GM12873 (cell line): ENCODE measurements at regions not wholly inside any gene's neighbourhood (a gene's known extent, or its start where the extent isn't known, plus 50 kb on each side); places are given as distances from the start of the nearest gene placed in this dataset.

Experiments used
- TF ChIP-seq, protein P1 (sequence below): IDR thresholded peaks from 2 replicates; pipeline ENCODE4 v1.5.1; 2012; ENCODE audit warnings: low read depth, mild to moderate bottlenecking, moderate library complexity, low read length, control low read depth; ENCODE audit not compliant: insufficient read depth; ENCODE audit errors: missing control alignments

DNA sequence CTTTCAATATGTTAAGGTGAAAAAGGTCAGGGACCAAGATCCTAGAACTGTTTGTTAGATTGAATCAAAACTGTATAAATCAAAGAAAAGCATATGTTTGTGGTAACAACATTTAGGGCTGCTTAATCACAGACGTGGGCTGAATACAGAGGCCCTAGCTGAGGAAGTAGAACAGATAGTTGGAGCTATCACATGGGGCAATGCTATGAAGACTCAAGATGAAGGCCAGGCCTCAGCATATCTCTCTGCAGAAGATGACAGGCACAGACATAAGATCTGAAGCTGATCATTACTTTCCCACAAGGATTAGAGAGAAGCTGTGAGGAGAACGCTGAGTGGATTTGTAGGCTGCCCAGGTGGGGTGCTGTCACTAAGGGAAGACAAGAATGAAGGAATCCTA lies 158.6 kb upstream of the CARD18 start:
- TF ChIP-seq, protein P1, sequence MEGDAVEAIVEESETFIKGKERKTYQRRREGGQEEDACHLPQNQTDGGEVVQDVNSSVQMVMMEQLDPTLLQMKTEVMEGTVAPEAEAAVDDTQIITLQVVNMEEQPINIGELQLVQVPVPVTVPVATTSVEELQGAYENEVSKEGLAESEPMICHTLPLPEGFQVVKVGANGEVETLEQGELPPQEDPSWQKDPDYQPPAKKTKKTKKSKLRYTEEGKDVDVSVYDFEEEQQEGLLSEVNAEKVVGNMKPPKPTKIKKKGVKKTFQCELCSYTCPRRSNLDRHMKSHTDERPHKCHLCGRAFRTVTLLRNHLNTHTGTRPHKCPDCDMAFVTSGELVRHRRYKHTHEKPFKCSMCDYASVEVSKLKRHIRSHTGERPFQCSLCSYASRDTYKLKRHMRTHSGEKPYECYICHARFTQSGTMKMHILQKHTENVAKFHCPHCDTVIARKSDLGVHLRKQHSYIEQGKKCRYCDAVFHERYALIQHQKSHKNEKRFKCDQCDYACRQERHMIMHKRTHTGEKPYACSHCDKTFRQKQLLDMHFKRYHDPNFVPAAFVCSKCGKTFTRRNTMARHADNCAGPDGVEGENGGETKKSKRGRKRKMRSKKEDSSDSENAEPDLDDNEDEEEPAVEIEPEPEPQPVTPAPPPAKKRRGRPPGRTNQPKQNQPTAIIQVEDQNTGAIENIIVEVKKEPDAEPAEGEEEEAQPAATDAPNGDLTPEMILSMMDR, result no peak

DNA sequence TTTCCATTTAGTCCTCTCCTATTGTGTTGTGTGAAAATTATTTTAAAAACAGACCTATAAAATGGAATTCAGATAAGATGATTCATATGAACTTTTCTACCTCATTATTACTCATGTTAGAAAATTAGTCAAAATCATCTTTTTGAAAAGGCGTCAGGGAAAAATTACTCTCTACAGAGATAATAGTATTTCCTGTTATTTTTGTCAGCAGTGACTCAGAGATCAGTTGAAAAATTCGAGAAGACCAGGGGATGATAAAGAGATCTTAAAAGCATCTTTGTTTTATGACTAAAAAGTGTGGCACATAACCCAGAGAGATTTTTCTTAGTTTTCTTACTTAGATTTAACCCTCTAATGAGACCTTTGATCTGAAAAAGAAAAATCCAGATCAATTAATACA lies 157.9 kb upstream of the CARD18 start:
- TF ChIP-seq, protein P1, result no peak

DNA sequence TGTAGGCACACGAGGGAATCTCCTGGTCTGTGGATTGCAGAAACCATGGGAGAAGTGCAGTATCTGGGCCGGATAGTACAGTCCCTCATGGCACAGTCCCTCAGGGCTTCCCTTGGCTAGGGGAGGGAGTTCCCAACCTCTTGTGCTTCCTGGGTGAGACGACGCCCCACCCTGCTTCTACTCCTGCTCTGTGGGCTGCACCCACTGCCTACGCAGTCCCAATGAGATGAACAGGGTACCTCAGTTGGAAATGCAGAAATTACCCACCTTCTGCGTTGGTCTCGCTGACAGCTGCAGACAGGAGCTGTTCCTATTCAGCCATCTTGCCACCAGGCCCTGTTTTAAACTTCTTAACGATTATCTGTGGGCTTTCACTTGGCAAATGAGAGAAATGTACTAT lies 157.2 kb upstream of the CARD18 start:
- TF ChIP-seq, protein P1, result no peak

DNA sequence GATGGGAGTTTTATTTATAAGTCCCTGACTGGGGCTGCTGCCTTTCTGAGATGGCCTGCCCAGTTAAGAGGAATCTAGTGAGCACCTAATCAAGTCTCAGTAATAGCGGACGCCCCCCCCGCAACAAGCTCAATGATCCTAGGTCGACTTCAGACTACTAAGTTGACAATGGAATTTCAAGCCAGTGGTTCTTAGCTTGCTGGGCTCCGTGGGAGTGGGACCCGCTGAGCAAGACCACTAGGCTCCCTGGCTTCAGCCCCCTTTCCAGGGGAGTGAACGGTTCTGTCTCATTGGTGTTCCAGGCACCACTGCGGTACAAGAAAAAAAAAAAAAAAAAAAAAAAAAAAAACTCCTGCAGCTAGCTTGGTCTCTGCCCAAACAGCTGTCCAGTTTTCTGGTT lies 156.8 kb upstream of the CARD18 start:
- TF ChIP-seq, protein P1, result no peak

DNA sequence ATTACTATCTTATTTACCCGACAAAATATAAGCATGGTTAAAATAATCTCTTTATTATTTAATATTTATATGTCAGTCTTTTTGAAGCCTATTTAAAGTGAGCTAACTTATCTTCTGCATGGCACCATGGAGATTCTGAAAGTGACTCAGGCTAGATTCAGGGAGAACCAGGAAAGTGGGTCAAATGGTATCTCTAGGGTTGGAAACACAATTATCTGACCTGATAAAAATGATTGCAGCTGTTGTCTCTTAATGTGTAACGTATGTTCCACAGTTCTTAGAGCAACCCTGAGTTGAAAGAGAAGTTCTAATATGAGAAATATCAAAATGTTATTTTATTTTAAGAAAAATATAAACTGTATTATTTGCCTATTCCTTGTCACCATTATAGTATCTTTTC lies 143.1 kb upstream of the CARD18 start:
- TF ChIP-seq, protein P1, result no peak

DNA sequence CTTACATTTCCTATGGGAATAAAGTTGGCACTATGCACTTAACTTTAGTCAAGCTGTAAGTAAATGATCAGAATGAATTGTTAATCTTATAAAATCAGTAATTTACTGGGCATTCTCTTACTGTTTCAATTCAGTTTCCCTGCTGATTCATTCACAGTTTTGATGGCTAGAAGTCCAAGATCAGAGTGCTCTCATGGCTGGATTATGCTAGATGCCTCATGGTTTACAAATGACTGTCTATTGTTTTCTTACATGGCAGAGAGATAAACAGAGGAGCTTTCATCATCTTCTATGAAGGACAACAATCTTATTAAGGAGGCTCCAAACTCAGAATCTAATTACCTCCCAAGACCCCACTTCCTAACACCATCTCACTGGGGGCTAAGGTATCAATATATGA lies 135.1 kb upstream of the CARD18 start:
- TF ChIP-seq, protein P1, result no peak

DNA sequence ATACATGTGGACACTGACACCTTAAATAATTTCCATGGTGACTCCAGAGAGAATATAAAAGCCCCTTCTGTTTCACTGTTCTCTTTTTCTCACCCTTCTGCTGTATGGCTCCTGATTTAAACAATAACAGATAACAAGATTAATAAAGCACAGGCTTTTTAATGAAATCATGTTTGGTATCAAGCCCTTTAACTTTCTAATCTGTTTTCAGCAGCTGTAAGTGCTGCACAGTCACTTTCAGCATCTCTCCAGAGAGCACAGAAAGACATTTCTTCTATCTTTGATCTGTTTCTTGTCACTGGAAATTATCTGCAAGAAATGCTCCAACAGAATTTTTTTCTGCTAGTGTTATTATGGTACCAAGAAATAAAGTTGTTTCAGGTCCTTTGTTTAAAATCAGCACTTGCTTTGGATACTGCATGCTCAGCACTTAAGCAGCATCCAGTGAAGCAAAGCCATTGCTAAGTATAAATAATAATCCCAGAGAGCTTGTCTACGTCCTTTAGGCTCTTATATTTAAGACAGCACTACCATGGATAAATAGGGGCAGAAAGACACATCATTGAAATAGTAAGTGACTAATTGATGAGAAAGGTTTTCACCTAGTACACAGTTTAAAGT lies 134.2 kb upstream of the CARD18 start:
- TF ChIP-seq, protein P1, result no peak
